Aorta (tissue), 5 donors: ENCODE measurements at regions not wholly inside any gene's neighbourhood (a gene's known extent, or its start where the extent isn't known, plus 50 kb on each side); places are given as distances from the start of the nearest gene placed in this dataset.

Experiments
- ATAC-seq: fragments of 200-7000 bp; cut with Tn5 transposase; one replicate; pipeline ENCODE4 v1.9.1; 2022; ENCODE audit warnings: moderate library complexity; ENCODE audit not compliant: low FRiP score
- DNase-seq, 2 donors: peaks; one replicate each; pipeline ENCODE4 v3.0.0-alpha.2; 2020
- H3K27ac ChIP-seq, 2 donors: one replicate each; pipeline ENCODE4 v1.5.1; 2013; ENCODE audit warnings: low read length in 2 of 2, mild to moderate bottlenecking in 2 of 2, moderate library complexity in 2 of 2, control low read depth in 1 of 2, inconsistent platforms in 1 of 2, low read depth in 1 of 2
- H3K27me3 ChIP-seq, 2 donors: one replicate each; pipeline ENCODE4 v1.6.1; 2013; ENCODE audit warnings: control low read depth in 1 of 2, low read length in 1 of 2, mild to moderate bottlenecking in 1 of 2, moderate library complexity in 1 of 2; ENCODE audit not compliant: insufficient read depth in 2 of 2, control insufficient read depth in 1 of 2
- H3K36me3 ChIP-seq, 2 donors: one replicate each; pipeline ENCODE4 v1.6.1; 2013; ENCODE audit warnings: control low read depth in 1 of 2, low read length in 1 of 2, mild to moderate bottlenecking in 1 of 2; ENCODE audit not compliant: insufficient read depth in 2 of 2, control insufficient read depth in 1 of 2
- H3K4me1 ChIP-seq, 2 donors: one replicate each; pipeline ENCODE4 v1.6.1; 2013; ENCODE audit warnings: low read length in 2 of 2, control low read depth in 1 of 2, mild to moderate bottlenecking in 1 of 2, moderate library complexity in 1 of 2; ENCODE audit not compliant: insufficient read depth in 2 of 2, control insufficient read depth in 1 of 2
- H3K4me3 ChIP-seq, 2 donors: one replicate each; pipeline ENCODE4 v1.5.1; 2013; ENCODE audit warnings: low read length in 2 of 2, control low read depth in 1 of 2, mild to moderate bottlenecking in 1 of 2
- H3K9me3 ChIP-seq: one replicate; pipeline ENCODE4 v1.6.1; 2013; ENCODE audit warnings: mild to moderate bottlenecking, low read length; ENCODE audit not compliant: control insufficient read depth
- WGBS, 2 donors: extraction: QIAGEN DNeasy Blood & Tissue Kit; methylation state at CpG; one replicate each; pipeline ENCODE4 v1.1.7; 2013; 5-methylcytosine and 5-hydroxymethylcytosine counted together
- intact Hi-C, 2 donors: fragments of 100-400 bp; cut with DNase I; formaldehyde crosslinking; loops; one replicate each; pipeline versions ENCODE4 v1.14.2 to v1.15.0; 2022
- donor health status: healthy with polysubstance abuse.
- donor health status: Bipolar disorder and iron deficiency.
- donor health status: DM: no; HTN: no; CAD: no.
- donor health status: DM: no; HTN: no; CAD: no.
- donor health status: DM: yes; HTN: yes; CAD: no.

- no peak for ATAC-seq
- no peaks in the 10 kb centered on the region for H3K4me1 ChIP-seq
Measured at GRCh38 chr3:84073664-84074063, 885.1 kb upstream of the CADM2 start.

GRCh38 chr3:84074767-84075166 lies 884.0 kb upstream of the CADM2 start:
- no peak overlapping the region for H3K4me3 ChIP-seq
- WGBS, 2 donors: 71 to 72% methylated on average over 2 of the region's 2 CpGs
- H3K36me3 ChIP-seq: no peaks in the 10 kb centered on the region
- H3K4me1 ChIP-seq: no peaks in the 10 kb centered on the region
- DNase-seq (no peak), ATAC-seq (no peak)
- no peaks in the 10 kb centered on the region for H3K27me3 ChIP-seq
- peaks cover 2% of the 10 kb centered on the region for H3K9me3 ChIP-seq
- no peak overlapping the region for H3K27ac ChIP-seq
- intact Hi-C loops: no loop called here

More at GRCh38 chr3:84073664-84074063, 885.1 kb upstream of the CADM2 start:
- no peaks in the 10 kb centered on the region for H3K27me3 ChIP-seq
- peaks cover 2% of the 10 kb centered on the region for H3K9me3 ChIP-seq
- intact Hi-C loops: no loop called here
- no peak overlapping the region for H3K4me3 ChIP-seq
- H3K36me3 ChIP-seq: no peaks in the 10 kb centered on the region
- no peak overlapping the region for H3K27ac ChIP-seq
- no peak for DNase-seq
- WGBS, 2 donors: 72 to 78% methylated on average over 4 of the region's 4 CpGs

GRCh38 chr3:84077479-84077878 lies 881.3 kb upstream of the CADM2 start:
- Histone ChIP-seq H3K4me3 (no peak overlapping the region), H3K36me3 (no peaks in the 10 kb centered on the region), H3K27ac (no peak overlapping the region), H3K27me3 (no peaks in the 10 kb centered on the region), H3K9me3 (peaks cover 2% of the 10 kb centered on the region), H3K4me1 (no peaks in the 10 kb centered on the region)
- WGBS, 2 donors: 63 to 65% methylated on average over 3 of the region's 3 CpGs
- no peak for ATAC-seq
- intact Hi-C loops: no loop called here
- DNase-seq: no peak

- no peak for ATAC-seq
- H3K9me3 ChIP-seq: peaks cover 5% of the 10 kb centered on the region
Measured at GRCh38 chr3:84082726-84083125, 876.1 kb upstream of the CADM2 start.

GRCh38 chr3:84092907-84093306 lies 865.9 kb upstream of the CADM2 start:
- no peaks in the 10 kb centered on the region for H3K27me3 ChIP-seq
- no peak overlapping the region for H3K27ac ChIP-seq
- no peak overlapping the region for H3K4me3 ChIP-seq
- WGBS, 2 donors: 42 to 60% methylated on average over 2 of the region's 2 CpGs
- ATAC-seq: no peak
- no peaks in the 10 kb centered on the region for H3K9me3 ChIP-seq
- H3K36me3 ChIP-seq: no peaks in the 10 kb centered on the region
- intact Hi-C loops: no loop called here
- no peak for DNase-seq
- H3K4me1 ChIP-seq: no peaks in the 10 kb centered on the region

More at GRCh38 chr3:84082726-84083125, 876.1 kb upstream of the CADM2 start:
- DNase-seq: no peak
- Histone ChIP-seq H3K36me3 (no peaks in the 10 kb centered on the region), H3K27me3 (no peaks in the 10 kb centered on the region), H3K4me3 (no peak overlapping the region), H3K27ac (no peak overlapping the region), H3K4me1 (no peaks in the 10 kb centered on the region)
- WGBS, 2 donors: 88 to 91% methylated on average over 1 of the region's 1 CpG
- intact Hi-C loops: no loop called here

- no peaks in the 10 kb centered on the region for H3K9me3 ChIP-seq
- ATAC-seq (no peak), DNase-seq (no peak)
- H3K27ac ChIP-seq: no peak overlapping the region
- H3K4me3 ChIP-seq: no peak overlapping the region
- H3K36me3 ChIP-seq: no peaks in the 10 kb centered on the region
- intact Hi-C loops: no loop called here
- H3K4me1 ChIP-seq: no peaks in the 10 kb centered on the region
- H3K27me3 ChIP-seq: no peaks in the 10 kb centered on the region
Measured at GRCh38 chr3:84096188-84096587, 862.6 kb upstream of the CADM2 start.

- Histone ChIP-seq H3K27ac (no peak overlapping the region), H3K27me3 (no peaks in the 10 kb centered on the region), H3K4me3 (no peak overlapping the region), H3K4me1 (no peaks in the 10 kb centered on the region), H3K36me3 (no peaks in the 10 kb centered on the region), H3K9me3 (no peaks in the 10 kb centered on the region)
- 34 to 40% methylated on average over 2 of the region's 2 CpGs for WGBS, 2 donors
- DNase-seq (no peak), ATAC-seq (no peak)
- intact Hi-C loops: no loop called here
Measured at GRCh38 chr3:84100861-84101260, 857.9 kb upstream of the CADM2 start.

- intact Hi-C loops: no loop called here
- no peak overlapping the region for H3K4me3 ChIP-seq
- no peaks in the 10 kb centered on the region for H3K4me1 ChIP-seq
- no peaks in the 10 kb centered on the region for H3K27me3 ChIP-seq
- no peak overlapping the region for H3K27ac ChIP-seq
- no peaks in the 10 kb centered on the region for H3K9me3 ChIP-seq
- WGBS, 2 donors: 4 to 8% methylated on average over 4 of the region's 4 CpGs
- H3K36me3 ChIP-seq: no peaks in the 10 kb centered on the region
- ATAC-seq: no peak
- no peak for DNase-seq
Measured at GRCh38 chr3:84108442-84108971, 850.3 kb upstream of the CADM2 start.

- Histone ChIP-seq H3K27me3 (no peaks in the 10 kb centered on the region), H3K4me3 (no peak overlapping the region), H3K9me3 (no peaks in the 10 kb centered on the region), H3K4me1 (no peaks in the 10 kb centered on the region), H3K36me3 (no peaks in the 10 kb centered on the region), H3K27ac (no peak overlapping the region)
- intact Hi-C loops: no loop called here
- DNase-seq (no peak), ATAC-seq (no peak)
Measured at GRCh38 chr3:84109911-84110310, 848.9 kb upstream of the CADM2 start.
